Neural progenitor cell (in vitro differentiated cells): ENCODE measurements at regions not wholly inside any gene's neighbourhood (a gene's known extent, or its start where the extent isn't known, plus 50 kb on each side); places are given as distances from the start of the nearest gene placed in this dataset.

ENCODE experiments used
- EZH2 ChIP-seq: fragments of 200-600 bp; sonication (generic); IDR thresholded peaks from 2 replicates; pipeline ENCODE4 v1.6.1; 2017; ENCODE audit warnings: antibody characterized with exemption, mild to moderate bottlenecking, moderate library complexity
- TF ChIP-seq, protein P1 (sequence below): fragments of 200-600 bp; sonication (generic); IDR thresholded peaks from 2 replicates; pipeline ENCODE4 v1.5.1; 2017; ENCODE audit warnings: antibody characterized with exemption, mild to moderate bottlenecking

DNA sequence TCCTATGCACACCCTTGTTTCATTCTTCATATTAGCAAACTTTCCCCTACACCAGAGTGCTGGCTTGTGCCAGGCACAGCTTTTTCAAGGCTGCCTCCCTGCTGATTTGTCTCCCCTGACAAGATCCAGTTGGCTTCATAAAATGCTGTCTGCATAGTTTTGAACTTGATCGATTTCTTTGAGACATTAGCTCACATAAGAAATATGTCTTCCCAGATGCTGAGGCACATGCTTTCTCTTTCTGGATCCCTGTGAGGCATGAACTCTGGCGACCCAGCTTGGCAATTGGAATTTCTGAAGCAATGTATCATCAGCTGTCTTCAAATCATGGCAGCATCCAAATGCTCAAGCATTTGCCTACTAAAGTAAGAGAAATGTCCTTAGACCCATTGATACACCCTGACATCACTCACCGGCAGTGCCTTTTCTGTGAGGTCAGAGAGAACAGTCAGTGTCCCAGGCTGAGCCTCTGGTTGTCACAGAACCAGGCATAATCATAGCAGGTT, 616.4 kb upstream of the GHITM start:
- TF ChIP-seq, protein P1, sequence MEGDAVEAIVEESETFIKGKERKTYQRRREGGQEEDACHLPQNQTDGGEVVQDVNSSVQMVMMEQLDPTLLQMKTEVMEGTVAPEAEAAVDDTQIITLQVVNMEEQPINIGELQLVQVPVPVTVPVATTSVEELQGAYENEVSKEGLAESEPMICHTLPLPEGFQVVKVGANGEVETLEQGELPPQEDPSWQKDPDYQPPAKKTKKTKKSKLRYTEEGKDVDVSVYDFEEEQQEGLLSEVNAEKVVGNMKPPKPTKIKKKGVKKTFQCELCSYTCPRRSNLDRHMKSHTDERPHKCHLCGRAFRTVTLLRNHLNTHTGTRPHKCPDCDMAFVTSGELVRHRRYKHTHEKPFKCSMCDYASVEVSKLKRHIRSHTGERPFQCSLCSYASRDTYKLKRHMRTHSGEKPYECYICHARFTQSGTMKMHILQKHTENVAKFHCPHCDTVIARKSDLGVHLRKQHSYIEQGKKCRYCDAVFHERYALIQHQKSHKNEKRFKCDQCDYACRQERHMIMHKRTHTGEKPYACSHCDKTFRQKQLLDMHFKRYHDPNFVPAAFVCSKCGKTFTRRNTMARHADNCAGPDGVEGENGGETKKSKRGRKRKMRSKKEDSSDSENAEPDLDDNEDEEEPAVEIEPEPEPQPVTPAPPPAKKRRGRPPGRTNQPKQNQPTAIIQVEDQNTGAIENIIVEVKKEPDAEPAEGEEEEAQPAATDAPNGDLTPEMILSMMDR: no peak
- TF ChIP-seq EZH2: no peak
